ENCODE measurements at regions not wholly inside any gene's neighbourhood (a gene's known extent, or its start where the extent isn't known, plus 50 kb on each side); places are given as distances from the start of the nearest gene placed in this dataset.

DNA sequence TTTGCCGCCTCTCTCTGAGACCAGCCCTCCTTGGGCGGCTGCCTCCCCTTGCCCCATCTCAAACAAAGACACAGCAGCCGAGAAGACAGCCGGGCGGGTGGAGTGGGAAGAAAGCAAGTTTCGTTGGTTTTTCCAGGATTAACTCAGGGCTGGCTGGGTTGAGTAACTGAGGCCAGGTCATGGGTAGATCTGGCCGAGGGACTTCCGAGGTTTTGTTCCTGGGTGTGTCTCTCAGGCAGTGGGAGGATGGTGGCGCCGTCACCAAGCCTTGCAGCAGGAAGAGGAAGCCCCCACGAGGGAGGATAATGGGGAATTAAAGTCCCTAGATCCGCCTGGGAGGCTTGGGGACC, 167.2 kb downstream of the TTLL2 start:
- TF ChIP-seq, protein P1, sequence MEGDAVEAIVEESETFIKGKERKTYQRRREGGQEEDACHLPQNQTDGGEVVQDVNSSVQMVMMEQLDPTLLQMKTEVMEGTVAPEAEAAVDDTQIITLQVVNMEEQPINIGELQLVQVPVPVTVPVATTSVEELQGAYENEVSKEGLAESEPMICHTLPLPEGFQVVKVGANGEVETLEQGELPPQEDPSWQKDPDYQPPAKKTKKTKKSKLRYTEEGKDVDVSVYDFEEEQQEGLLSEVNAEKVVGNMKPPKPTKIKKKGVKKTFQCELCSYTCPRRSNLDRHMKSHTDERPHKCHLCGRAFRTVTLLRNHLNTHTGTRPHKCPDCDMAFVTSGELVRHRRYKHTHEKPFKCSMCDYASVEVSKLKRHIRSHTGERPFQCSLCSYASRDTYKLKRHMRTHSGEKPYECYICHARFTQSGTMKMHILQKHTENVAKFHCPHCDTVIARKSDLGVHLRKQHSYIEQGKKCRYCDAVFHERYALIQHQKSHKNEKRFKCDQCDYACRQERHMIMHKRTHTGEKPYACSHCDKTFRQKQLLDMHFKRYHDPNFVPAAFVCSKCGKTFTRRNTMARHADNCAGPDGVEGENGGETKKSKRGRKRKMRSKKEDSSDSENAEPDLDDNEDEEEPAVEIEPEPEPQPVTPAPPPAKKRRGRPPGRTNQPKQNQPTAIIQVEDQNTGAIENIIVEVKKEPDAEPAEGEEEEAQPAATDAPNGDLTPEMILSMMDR (IDR thresholded peaks at IDR 0.05), result no peak
- TF ChIP-seq POLR2A (IDR thresholded peaks at IDR 0.05), result no peak

Measured in lower leg skin (tissue), 3 donors.